ENCODE measurements at regions not wholly inside any gene's neighbourhood (a gene's known extent, or its start where the extent isn't known, plus 50 kb on each side); places are given as distances from the start of the nearest gene placed in this dataset.

- no peaks in the 10 kb centered on the region for H3K9me2 ChIP-seq (ENCODE audit: low read depth, low read length)
- no peak overlapping the region for H3K27ac ChIP-seq (ENCODE audit: low read depth, low read length, poor library complexity, severe bottlenecking)
- H3K9ac ChIP-seq (ENCODE audit: low read length) = no peak overlapping the region
- no peak overlapping the region for H3K4me2 ChIP-seq (ENCODE audit: low read length)
- H2AFZ ChIP-seq (ENCODE audit: low read length) = no peak overlapping the region
- no peak overlapping the region for H3K4me3 ChIP-seq (ENCODE audit: low read depth, low read length, poor library complexity, severe bottlenecking)
- H4K20me1 ChIP-seq (ENCODE audit: insufficient read depth, low read length) = no peaks in the 10 kb centered on the region
- H3K9me3 ChIP-seq (ENCODE audit: low read length) = no peaks in the 10 kb centered on the region
- no peaks in the 10 kb centered on the region for H3F3A ChIP-seq (ENCODE audit: insufficient read depth, low read length)
- no peaks in the 10 kb centered on the region for H3K36me3 ChIP-seq (ENCODE audit: insufficient read depth, low read length)
- H3K4me1 ChIP-seq (ENCODE audit: insufficient read depth, low read length, severe bottlenecking) = no peaks in the 10 kb centered on the region
- H3K79me2 ChIP-seq (ENCODE audit: insufficient read depth, low read length) = no peaks in the 10 kb centered on the region
- H3K27me3 ChIP-seq (ENCODE audit: insufficient read depth, low read length) = peaks cover 8% of the 10 kb centered on the region; the same call in 1 of the 2 replicates
- TF ChIP-seq EZH2 (IDR thresholded peaks at IDR 0.05; ENCODE audit: borderline replicate concordance, low read length) = no peak
- peak; percentile 68 for TF ChIP-seq CTCF (IDR thresholded peaks at IDR 0.05; ENCODE audit: low read length)
Observed at GRCh38 chr9:1837453-1838084, 177.6 kb upstream of the SMARCA2 start.

- no peaks in the 10 kb centered on the region for H3K9me3 ChIP-seq (ENCODE audit: low read length)
Observed at GRCh38 chr9:1839909-1840308, 175.2 kb upstream of the SMARCA2 start.

GRCh38 chr9:1845425-1845824 is 169.7 kb upstream of the SMARCA2 start:
- TF ChIP-seq EZH2 (IDR thresholded peaks at IDR 0.05; ENCODE audit: borderline replicate concordance, low read length) = no peak
- TF ChIP-seq CTCF (IDR thresholded peaks at IDR 0.05; ENCODE audit: low read length) = no peak
- H3F3A ChIP-seq (ENCODE audit: insufficient read depth, low read length) = no peaks in the 10 kb centered on the region
- H3K9ac ChIP-seq (ENCODE audit: low read length) = no peak overlapping the region
- no peaks in the 10 kb centered on the region for H3K9me3 ChIP-seq (ENCODE audit: low read length)
- H3K79me2 ChIP-seq (ENCODE audit: insufficient read depth, low read length) = no peaks in the 10 kb centered on the region
- H3K27me3 ChIP-seq (ENCODE audit: insufficient read depth, low read length) = peaks cover under 1% of the 10 kb centered on the region; the same call in 1 of the 2 replicates
- no peaks in the 10 kb centered on the region for H4K20me1 ChIP-seq (ENCODE audit: insufficient read depth, low read length)
- H3K9me2 ChIP-seq (ENCODE audit: low read depth, low read length) = no peaks in the 10 kb centered on the region
- H3K4me3 ChIP-seq (ENCODE audit: low read depth, low read length, poor library complexity, severe bottlenecking) = no peak overlapping the region
- no peak overlapping the region for H3K4me2 ChIP-seq (ENCODE audit: low read length)
- H3K36me3 ChIP-seq (ENCODE audit: insufficient read depth, low read length) = no peaks in the 10 kb centered on the region
- no peaks in the 10 kb centered on the region for H3K4me1 ChIP-seq (ENCODE audit: insufficient read depth, low read length, severe bottlenecking)
- H2AFZ ChIP-seq (ENCODE audit: low read length) = no peak overlapping the region
- H3K27ac ChIP-seq (ENCODE audit: low read depth, low read length, poor library complexity, severe bottlenecking) = no peak overlapping the region

More at GRCh38 chr9:1839909-1840308, 175.2 kb upstream of the SMARCA2 start:
- no peak overlapping the region for H2AFZ ChIP-seq (ENCODE audit: low read length)
- no peak overlapping the region for H3K4me3 ChIP-seq (ENCODE audit: low read depth, low read length, poor library complexity, severe bottlenecking)
- no peaks in the 10 kb centered on the region for H3F3A ChIP-seq (ENCODE audit: insufficient read depth, low read length)
- TF ChIP-seq CTCF (IDR thresholded peaks at IDR 0.05; ENCODE audit: low read length) (no peak), EZH2 (IDR thresholded peaks at IDR 0.05; ENCODE audit: borderline replicate concordance, low read length) (no peak)
- no peaks in the 10 kb centered on the region for H3K36me3 ChIP-seq (ENCODE audit: insufficient read depth, low read length)
- no peaks in the 10 kb centered on the region for H3K79me2 ChIP-seq (ENCODE audit: insufficient read depth, low read length)
- no peaks in the 10 kb centered on the region for H4K20me1 ChIP-seq (ENCODE audit: insufficient read depth, low read length)
- no peak overlapping the region for H3K27ac ChIP-seq (ENCODE audit: low read depth, low read length, poor library complexity, severe bottlenecking)
- no peak overlapping the region for H3K9ac ChIP-seq (ENCODE audit: low read length)
- no peaks in the 10 kb centered on the region for H3K4me1 ChIP-seq (ENCODE audit: insufficient read depth, low read length, severe bottlenecking)
- peaks cover 8% of the 10 kb centered on the region; the same call in 1 of the 2 replicates for H3K27me3 ChIP-seq (ENCODE audit: insufficient read depth, low read length)
- H3K9me2 ChIP-seq (ENCODE audit: low read depth, low read length) = no peaks in the 10 kb centered on the region
- no peak overlapping the region for H3K4me2 ChIP-seq (ENCODE audit: low read length)

All from OCI-LY1 (cell line).